ENCODE measurements at regions not wholly inside any gene's neighbourhood (a gene's known extent, or its start where the extent isn't known, plus 50 kb on each side); places are given as distances from the start of the nearest gene placed in this dataset.

- no peaks in the 10 kb centered on the region for H3K4me1 ChIP-seq (ENCODE audit: control insufficient read depth, insufficient read depth, low read length)
- ChIA-PET SMC1A (ENCODE audit: uncharacterized antibody, unreplicated experiment) (no interaction called here), CTCF (no interaction called here), RAD21 (ENCODE audit: unreplicated experiment) (no interaction called here), POLR2A (no interaction called here)
- H3K9ac ChIP-seq (ENCODE audit: control insufficient read depth, insufficient read depth, low read length): no peak overlapping the region
- 16% methylated on average over 3 of the region's 3 CpGs for WGBS (ENCODE audit: insufficient coverage, insufficient replicate concordance, low lambda C conversion rate, missing lambda C conversion rate)
- no peaks in the 10 kb centered on the region; a peak in 1 of 4 replicates for H3K27me3 ChIP-seq (replicated peaks in 1 of 2; ENCODE audit: control insufficient read depth in 2 of 2, insufficient read depth in 2 of 2, low read length in 1 of 2)
- FAIRE-seq (no peak), ATAC-seq (no peak), DNase-seq (ENCODE audit: low read depth, low spot score) (no peak)
- H3K4me2 ChIP-seq (ENCODE audit: control insufficient read depth, insufficient read depth): no peak overlapping the region
- no peaks in the 10 kb centered on the region for H4K20me1 ChIP-seq (ENCODE audit: control insufficient read depth, insufficient read depth)
- intact Hi-C loops (cut with micrococcal nuclease; ENCODE audit: unreplicated experiment) (no loop called here), in situ Hi-C loops (cut with MboI) (no loop called here)
- H2AFZ ChIP-seq (ENCODE audit: control insufficient read depth, low read depth, low read length): no peak overlapping the region
- H3K79me2 ChIP-seq (ENCODE audit: control insufficient read depth, insufficient read depth, low read length): no peaks in the 10 kb centered on the region
- no TSS peak for BruUV-seq (replicated peaks)
- no peak for TF ChIP-seq ATF2 (IDR thresholded peaks at IDR 0.05; ENCODE audit: low read length)
- TF ChIP-seq RCOR1 (conservative IDR thresholded peaks at IDR 0.05; ENCODE audit: low read depth, low read length): no peak
- no peak for TF ChIP-seq IRF4 (IDR thresholded peaks at IDR 0.05; ENCODE audit: low read depth, low read length)
- TF ChIP-seq EP300 (IDR thresholded peaks at IDR 0.05; ENCODE audit: borderline replicate concordance in 1 of 2, control insufficient read depth in 1 of 2, low read depth in 2 of 2, low read length in 2 of 2): no peak
- no peak for TF ChIP-seq PAX5 (IDR thresholded peaks at IDR 0.05; ENCODE audit: borderline replicate concordance, low read depth, low read length)
- TF ChIP-seq CHD2 (IDR thresholded peaks at IDR 0.05; ENCODE audit: borderline replicate concordance, low read depth, low read length): no peak
- TF ChIP-seq CBX5 (IDR thresholded peaks at IDR 0.05; ENCODE audit: low read depth): no peak
- no peak for TF ChIP-seq SREBF2 (IDR thresholded peaks at IDR 0.05; ENCODE audit: low read length)
- no peak for TF ChIP-seq RAD21 (IDR thresholded peaks at IDR 0.05; ENCODE audit: insufficient read depth, low read depth, low read length)
- TF ChIP-seq STAT1 (conservative IDR thresholded peaks at IDR 0.05): no peak
- no peak for TF ChIP-seq NFYA (IDR thresholded peaks at IDR 0.05; ENCODE audit: borderline replicate concordance, low read depth, low read length)
- no peak for TF ChIP-seq TBL1XR1 (IDR thresholded peaks at IDR 0.05; ENCODE audit: low read depth, low read length)
- no peak for TF ChIP-seq MEF2B (IDR thresholded peaks at IDR 0.05; ENCODE audit: partially characterized antibody, poor library complexity, severe bottlenecking)
- TF ChIP-seq WRNIP1 (IDR thresholded peaks at IDR 0.05; ENCODE audit: borderline replicate concordance, low read depth, low read length): no peak
- TF ChIP-seq ZBTB4 (CRISPR knock-in tag; IDR thresholded peaks at IDR 0.05): no peak
- TF ChIP-seq, protein P1, sequence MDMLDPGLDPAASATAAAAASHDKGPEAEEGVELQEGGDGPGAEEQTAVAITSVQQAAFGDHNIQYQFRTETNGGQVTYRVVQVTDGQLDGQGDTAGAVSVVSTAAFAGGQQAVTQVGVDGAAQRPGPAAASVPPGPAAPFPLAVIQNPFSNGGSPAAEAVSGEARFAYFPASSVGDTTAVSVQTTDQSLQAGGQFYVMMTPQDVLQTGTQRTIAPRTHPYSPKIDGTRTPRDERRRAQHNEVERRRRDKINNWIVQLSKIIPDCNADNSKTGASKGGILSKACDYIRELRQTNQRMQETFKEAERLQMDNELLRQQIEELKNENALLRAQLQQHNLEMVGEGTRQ (IDR thresholded peaks at IDR 0.05; ENCODE audit: borderline replicate concordance, low read depth, low read length): no peak
- TF ChIP-seq KDM1A (IDR thresholded peaks at IDR 0.05; ENCODE audit: borderline replicate concordance): no peak
- no peak overlapping the region for H3K4me3 ChIP-seq
- no peak overlapping the region for H3K27ac ChIP-seq (ENCODE audit: control insufficient read depth, insufficient read depth)
- no peaks in the 10 kb centered on the region for H3K36me3 ChIP-seq (ENCODE audit: control insufficient read depth in 2 of 2, insufficient read depth in 2 of 2, low read length in 1 of 2)
- H3K9me3 ChIP-seq (replicated peaks; ENCODE audit: control insufficient read depth, insufficient read depth, low read length): no peaks in the 10 kb centered on the region
Observed at GRCh38 chr12:59075141-59075540, 154.8 kb upstream of the LRIG3 start.

All from GM12878 (cell line).